ENCODE measurements at regions not wholly inside any gene's neighbourhood (a gene's known extent, or its start where the extent isn't known, plus 50 kb on each side); places are given as distances from the start of the nearest gene placed in this dataset.

GRCh38 chr1:83531521-83532309 is 467.2 kb downstream of the TTLL7 start:
- TF ChIP-seq, protein P1, sequence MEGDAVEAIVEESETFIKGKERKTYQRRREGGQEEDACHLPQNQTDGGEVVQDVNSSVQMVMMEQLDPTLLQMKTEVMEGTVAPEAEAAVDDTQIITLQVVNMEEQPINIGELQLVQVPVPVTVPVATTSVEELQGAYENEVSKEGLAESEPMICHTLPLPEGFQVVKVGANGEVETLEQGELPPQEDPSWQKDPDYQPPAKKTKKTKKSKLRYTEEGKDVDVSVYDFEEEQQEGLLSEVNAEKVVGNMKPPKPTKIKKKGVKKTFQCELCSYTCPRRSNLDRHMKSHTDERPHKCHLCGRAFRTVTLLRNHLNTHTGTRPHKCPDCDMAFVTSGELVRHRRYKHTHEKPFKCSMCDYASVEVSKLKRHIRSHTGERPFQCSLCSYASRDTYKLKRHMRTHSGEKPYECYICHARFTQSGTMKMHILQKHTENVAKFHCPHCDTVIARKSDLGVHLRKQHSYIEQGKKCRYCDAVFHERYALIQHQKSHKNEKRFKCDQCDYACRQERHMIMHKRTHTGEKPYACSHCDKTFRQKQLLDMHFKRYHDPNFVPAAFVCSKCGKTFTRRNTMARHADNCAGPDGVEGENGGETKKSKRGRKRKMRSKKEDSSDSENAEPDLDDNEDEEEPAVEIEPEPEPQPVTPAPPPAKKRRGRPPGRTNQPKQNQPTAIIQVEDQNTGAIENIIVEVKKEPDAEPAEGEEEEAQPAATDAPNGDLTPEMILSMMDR (conservative IDR thresholded peaks at IDR 0.05; ENCODE audit: low read depth, low read length): no peak
- no peak overlapping the region for H3K4me3 ChIP-seq (ENCODE audit: low read length)
- no peak for DNase-seq (ENCODE audit: low read depth)

GRCh38 chr1:83530506-83530905 is 468.4 kb downstream of the TTLL7 start:
- TF ChIP-seq, protein P1 (conservative IDR thresholded peaks at IDR 0.05; ENCODE audit: low read depth, low read length): no peak
- no peak for DNase-seq (ENCODE audit: low read depth)

DNA sequence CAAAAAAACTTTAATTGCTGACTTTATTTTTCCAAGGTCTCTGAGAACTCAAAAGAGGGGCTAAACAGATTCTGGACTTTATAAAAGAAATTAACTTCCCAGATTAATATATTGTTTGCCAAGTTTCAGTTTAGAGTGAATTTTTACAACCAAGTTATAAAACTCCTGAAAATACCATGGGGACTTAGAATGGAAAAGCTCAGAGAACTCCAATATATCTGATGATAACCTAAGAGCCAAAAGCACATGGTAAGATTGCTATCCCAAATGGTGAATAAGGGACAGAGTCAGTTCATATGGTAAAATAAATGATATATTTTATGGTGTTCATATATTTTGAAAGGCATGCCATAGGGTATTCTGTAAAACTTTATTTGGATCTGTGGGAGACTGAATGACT is 470.9 kb downstream of the TTLL7 start:
- TF ChIP-seq, protein P1 (conservative IDR thresholded peaks at IDR 0.05; ENCODE audit: low read depth, low read length): no peak
- no peak for DNase-seq (ENCODE audit: low read depth)
- no peak overlapping the region for H3K4me3 ChIP-seq (ENCODE audit: low read length)

More at GRCh38 chr1:83530506-83530905, 468.4 kb downstream of the TTLL7 start:
- no peak overlapping the region for H3K4me3 ChIP-seq (ENCODE audit: low read length)

DNA sequence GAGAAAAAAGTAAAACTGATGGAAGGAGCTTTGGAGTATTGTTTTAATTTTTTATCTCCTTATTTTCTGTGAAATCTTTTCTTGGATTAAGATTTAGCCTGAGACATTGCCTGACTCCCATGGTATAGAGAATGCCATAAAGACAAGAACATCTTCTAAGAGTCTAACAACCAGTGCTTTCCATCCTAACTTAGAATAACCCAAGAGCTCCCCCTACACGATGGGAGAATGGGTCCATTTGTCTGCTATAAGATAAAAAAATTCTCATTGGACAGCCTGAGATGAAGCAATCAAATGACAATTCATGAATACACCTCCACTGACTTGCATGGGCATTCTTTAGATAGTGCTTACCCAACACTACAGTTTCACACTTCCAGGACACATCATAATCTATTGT is 478.1 kb downstream of the TTLL7 start:
- TF ChIP-seq, protein P1 (conservative IDR thresholded peaks at IDR 0.05; ENCODE audit: low read depth, low read length): no peak
- DNase-seq (ENCODE audit: low read depth): no peak
- H3K4me3 ChIP-seq (ENCODE audit: low read length): no peak overlapping the region

DNA sequence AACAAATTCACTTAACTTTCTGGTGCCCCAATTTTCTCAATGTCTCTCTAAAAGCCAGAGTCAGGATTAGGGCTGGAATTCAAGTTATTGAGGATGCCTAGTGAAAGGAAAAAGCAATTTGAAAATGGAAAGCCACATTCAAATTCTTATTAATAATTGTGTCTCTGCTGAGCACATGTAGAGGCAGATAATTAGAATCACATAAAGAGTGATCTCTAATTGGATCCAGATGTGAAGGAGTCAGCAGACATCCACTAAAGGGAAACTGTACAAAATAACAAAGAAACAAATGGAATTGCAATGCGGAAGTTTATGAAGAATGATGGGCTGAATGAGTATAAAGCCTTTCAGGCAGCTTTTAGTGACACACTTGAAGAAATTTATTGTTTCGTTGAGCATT is 482.6 kb downstream of the TTLL7 start:
- TF ChIP-seq, protein P1 (conservative IDR thresholded peaks at IDR 0.05; ENCODE audit: low read depth, low read length): no peak
- DNase-seq (ENCODE audit: low read depth): no peak
- no peak overlapping the region for H3K4me3 ChIP-seq (ENCODE audit: low read length)

DNA sequence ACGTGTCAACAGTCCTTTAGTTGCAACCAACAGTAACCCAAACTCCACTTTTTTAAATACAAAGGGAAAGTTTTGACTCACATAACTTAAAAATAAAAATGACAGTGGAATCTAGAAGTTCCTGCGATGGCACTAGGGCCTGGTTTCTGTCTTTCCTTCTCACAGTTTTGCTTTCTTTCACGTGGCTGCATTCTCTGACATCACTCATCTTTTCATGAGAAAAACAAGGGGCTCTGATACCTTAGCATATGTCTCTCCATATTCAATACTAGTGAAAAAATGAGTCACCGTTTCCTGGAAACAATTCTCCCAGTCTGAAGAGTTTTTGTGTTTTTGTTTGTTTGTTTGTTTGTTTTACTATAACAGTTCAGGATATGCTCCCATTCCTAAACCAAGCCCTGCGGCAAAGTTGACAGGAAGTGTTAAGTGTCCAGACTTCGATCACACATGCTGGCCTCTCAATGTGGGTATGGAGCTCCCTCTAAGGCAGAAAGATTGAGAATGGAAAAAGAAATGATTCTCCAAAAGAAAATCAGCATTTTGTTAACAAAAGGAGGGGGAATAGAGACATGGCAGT is 483.3 kb downstream of the TTLL7 start:
- TF ChIP-seq, protein P1 (conservative IDR thresholded peaks at IDR 0.05; ENCODE audit: low read depth, low read length): no peak
- DNase-seq (ENCODE audit: low read depth): no peak
- no peak overlapping the region for H3K4me3 ChIP-seq (ENCODE audit: low read length)

Data from retinal pigment epithelial cell (primary cell).